HepG2 (cell line): ENCODE measurements at regions not wholly inside any gene's neighbourhood (a gene's known extent, or its start where the extent isn't known, plus 50 kb on each side); places are given as distances from the start of the nearest gene placed in this dataset.

ENCODE experiments used
- BRF2 ChIP-seq: sonication (generic); formaldehyde crosslinking; IDR thresholded peaks from 2 replicates; pipeline ENCODE4 v1.8.1; 2022; ENCODE audit warnings: mild to moderate bottlenecking, missing genetic modification reagents
- CEBPG ChIP-seq: IDR thresholded peaks from 2 replicates; pipeline ENCODE4 v1.6.1; 2016
- CENPT ChIP-seq: sonication (generic); formaldehyde crosslinking; IDR thresholded peaks from 2 replicates; pipeline ENCODE4 v1.8.0; 2022; ENCODE audit warnings: low read depth, mild to moderate bottlenecking, moderate library complexity, missing genetic modification reagents
- ETS1 ChIP-seq: sonication (generic); formaldehyde crosslinking; IDR thresholded peaks from 2 replicates; pipeline ENCODE4 v1.4.0; 2020; ENCODE audit warnings: missing genetic modification reagents
- RFX3 ChIP-seq: IDR thresholded peaks from 2 replicates; pipeline ENCODE4 v1.6.1; 2016; ENCODE audit warnings: missing biosample characterization, missing genetic modification reagents
- SP140L ChIP-seq: sonication (generic); formaldehyde crosslinking; IDR thresholded peaks from 2 replicates; pipeline ENCODE4 v1.4.0; 2020; ENCODE audit warnings: missing genetic modification reagents, borderline replicate concordance
- ZNF225 ChIP-seq: sonication (generic); formaldehyde crosslinking; IDR thresholded peaks from 2 replicates; pipeline ENCODE4 v1.4.0; 2020; ENCODE audit warnings: mild to moderate bottlenecking, missing genetic modification reagents
- ZNF691 ChIP-seq: sonication (generic); formaldehyde crosslinking; IDR thresholded peaks from 2 replicates; pipeline ENCODE4 v1.4.0; 2020; ENCODE audit warnings: missing genetic modification reagents, low read depth, mild to moderate bottlenecking, borderline replicate concordance
- TF ChIP-seq, protein P1 (sequence below): sonication (generic); formaldehyde crosslinking; IDR thresholded peaks from 2 replicates; pipeline ENCODE4 v1.4.0; 2020; ENCODE audit warnings: missing genetic modification reagents, mild to moderate bottlenecking, borderline replicate concordance
- TF ChIP-seq, protein P2 (sequence below): sonication (generic); formaldehyde crosslinking; IDR thresholded peaks from 2 replicates; pipeline ENCODE4 v1.8.0; 2022; ENCODE audit warnings: missing genetic modification reagents, mild to moderate bottlenecking, moderate library complexity, borderline replicate concordance
- TF ChIP-seq, protein P3 (sequence below): sonication (generic); formaldehyde crosslinking; conservative IDR thresholded peaks from 2 replicates; pipeline ENCODE4 v1.8.1; 2023; ENCODE audit warnings: missing genetic modification reagents
- TF ChIP-seq, protein P4 (sequence below): sonication (generic); formaldehyde crosslinking; IDR thresholded peaks from 2 replicates; pipeline ENCODE4 v1.5.0; 2020; ENCODE audit warnings: mild to moderate bottlenecking, missing genetic modification reagents

GRCh38 chr6:28838634-28839442, 84.9 kb downstream of the TRIM27 start (continued):
- TF ChIP-seq, protein P1, sequence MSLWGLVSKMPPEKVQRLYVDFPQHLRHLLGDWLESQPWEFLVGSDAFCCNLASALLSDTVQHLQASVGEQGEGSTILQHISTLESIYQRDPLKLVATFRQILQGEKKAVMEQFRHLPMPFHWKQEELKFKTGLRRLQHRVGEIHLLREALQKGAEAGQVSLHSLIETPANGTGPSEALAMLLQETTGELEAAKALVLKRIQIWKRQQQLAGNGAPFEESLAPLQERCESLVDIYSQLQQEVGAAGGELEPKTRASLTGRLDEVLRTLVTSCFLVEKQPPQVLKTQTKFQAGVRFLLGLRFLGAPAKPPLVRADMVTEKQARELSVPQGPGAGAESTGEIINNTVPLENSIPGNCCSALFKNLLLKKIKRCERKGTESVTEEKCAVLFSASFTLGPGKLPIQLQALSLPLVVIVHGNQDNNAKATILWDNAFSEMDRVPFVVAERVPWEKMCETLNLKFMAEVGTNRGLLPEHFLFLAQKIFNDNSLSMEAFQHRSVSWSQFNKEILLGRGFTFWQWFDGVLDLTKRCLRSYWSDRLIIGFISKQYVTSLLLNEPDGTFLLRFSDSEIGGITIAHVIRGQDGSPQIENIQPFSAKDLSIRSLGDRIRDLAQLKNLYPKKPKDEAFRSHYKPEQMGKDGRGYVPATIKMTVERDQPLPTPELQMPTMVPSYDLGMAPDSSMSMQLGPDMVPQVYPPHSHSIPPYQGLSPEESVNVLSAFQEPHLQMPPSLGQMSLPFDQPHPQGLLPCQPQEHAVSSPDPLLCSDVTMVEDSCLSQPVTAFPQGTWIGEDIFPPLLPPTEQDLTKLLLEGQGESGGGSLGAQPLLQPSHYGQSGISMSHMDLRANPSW (CRISPR knock-in tag): no peak
- TF ChIP-seq RFX3 (no peak; the same call in 1 of the 2 replicates), ETS1 (no peak), ZNF225 (CRISPR knock-in tag) (0 out of 2 replicates have a peak, but pooled peaks have one; percentile 52), CEBPG (CRISPR knock-in tag) (no peak), SP140L (CRISPR knock-in tag) (no peak; the same call in 1 of the 2 replicates), ZNF691 (CRISPR knock-in tag) (peak; percentile 96), BRF2 (CRISPR knock-in tag) (peak; percentile 14; the same call in 1 of the 2 replicates), CENPT (no peak)
- TF ChIP-seq, protein P2, sequence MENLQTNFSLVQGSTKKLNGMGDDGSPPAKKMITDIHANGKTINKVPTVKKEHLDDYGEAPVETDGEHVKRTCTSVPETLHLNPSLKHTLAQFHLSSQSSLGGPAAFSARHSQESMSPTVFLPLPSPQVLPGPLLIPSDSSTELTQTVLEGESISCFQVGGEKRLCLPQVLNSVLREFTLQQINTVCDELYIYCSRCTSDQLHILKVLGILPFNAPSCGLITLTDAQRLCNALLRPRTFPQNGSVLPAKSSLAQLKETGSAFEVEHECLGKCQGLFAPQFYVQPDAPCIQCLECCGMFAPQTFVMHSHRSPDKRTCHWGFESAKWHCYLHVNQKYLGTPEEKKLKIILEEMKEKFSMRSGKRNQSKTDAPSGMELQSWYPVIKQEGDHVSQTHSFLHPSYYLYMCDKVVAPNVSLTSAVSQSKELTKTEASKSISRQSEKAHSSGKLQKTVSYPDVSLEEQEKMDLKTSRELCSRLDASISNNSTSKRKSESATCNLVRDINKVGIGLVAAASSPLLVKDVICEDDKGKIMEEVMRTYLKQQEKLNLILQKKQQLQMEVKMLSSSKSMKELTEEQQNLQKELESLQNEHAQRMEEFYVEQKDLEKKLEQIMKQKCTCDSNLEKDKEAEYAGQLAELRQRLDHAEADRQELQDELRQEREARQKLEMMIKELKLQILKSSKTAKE (CRISPR knock-in tag): no peak
- TF ChIP-seq, protein P3, sequence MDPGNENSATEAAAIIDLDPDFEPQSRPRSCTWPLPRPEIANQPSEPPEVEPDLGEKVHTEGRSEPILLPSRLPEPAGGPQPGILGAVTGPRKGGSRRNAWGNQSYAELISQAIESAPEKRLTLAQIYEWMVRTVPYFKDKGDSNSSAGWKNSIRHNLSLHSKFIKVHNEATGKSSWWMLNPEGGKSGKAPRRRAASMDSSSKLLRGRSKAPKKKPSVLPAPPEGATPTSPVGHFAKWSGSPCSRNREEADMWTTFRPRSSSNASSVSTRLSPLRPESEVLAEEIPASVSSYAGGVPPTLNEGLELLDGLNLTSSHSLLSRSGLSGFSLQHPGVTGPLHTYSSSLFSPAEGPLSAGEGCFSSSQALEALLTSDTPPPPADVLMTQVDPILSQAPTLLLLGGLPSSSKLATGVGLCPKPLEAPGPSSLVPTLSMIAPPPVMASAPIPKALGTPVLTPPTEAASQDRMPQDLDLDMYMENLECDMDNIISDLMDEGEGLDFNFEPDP: no peak
- TF ChIP-seq, protein P4, sequence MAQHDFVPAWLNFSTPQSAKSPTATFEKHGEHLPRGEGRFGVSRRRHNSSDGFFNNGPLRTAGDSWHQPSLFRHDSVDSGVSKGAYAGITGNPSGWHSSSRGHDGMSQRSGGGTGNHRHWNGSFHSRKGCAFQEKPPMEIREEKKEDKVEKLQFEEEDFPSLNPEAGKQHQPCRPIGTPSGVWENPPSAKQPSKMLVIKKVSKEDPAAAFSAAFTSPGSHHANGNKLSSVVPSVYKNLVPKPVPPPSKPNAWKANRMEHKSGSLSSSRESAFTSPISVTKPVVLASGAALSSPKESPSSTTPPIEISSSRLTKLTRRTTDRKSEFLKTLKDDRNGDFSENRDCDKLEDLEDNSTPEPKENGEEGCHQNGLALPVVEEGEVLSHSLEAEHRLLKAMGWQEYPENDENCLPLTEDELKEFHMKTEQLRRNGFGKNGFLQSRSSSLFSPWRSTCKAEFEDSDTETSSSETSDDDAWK: no peak
